Neural progenitor cell (in vitro differentiated cells): ENCODE measurements at regions not wholly inside any gene's neighbourhood (a gene's known extent, or its start where the extent isn't known, plus 50 kb on each side); places are given as distances from the start of the nearest gene placed in this dataset.

Source experiments
- DNase-seq: peaks from one replicate; pipeline ENCODE4 v3.0.0-alpha.2; 2016; ENCODE audit warnings: low spot score
- H2AFZ ChIP-seq: fragments of 200-600 bp; sonication (generic); replicated peaks from 2 replicates; pipeline ENCODE4 v1.6.1; 2016; ENCODE audit warnings: antibody characterized with exemption
- H3F3A ChIP-seq: fragments of 200-600 bp; sonication (generic); 2 replicates; pipeline ENCODE4 v1.6.1; 2016; ENCODE audit warnings: antibody characterized with exemption, low read depth
- H3K27ac ChIP-seq: fragments of 200-600 bp; sonication (generic); 2 replicates; pipeline ENCODE4 v1.5.1; 2016; ENCODE audit warnings: mild to moderate bottlenecking
- H3K27me3 ChIP-seq: fragments of 200-600 bp; sonication (generic); 2 replicates; pipeline ENCODE4 v1.6.1; 2016; ENCODE audit warnings: mild to moderate bottlenecking, moderate library complexity
- H3K36me3 ChIP-seq: fragments of 200-600 bp; sonication (generic); 2 replicates; pipeline ENCODE4 v1.5.1; 2016
- H3K4me1 ChIP-seq: fragments of 200-600 bp; sonication (generic); 2 replicates; pipeline ENCODE4 v1.6.1; 2016; ENCODE audit warnings: mixed run types
- H3K4me2 ChIP-seq: fragments of 200-600 bp; sonication (generic); 2 replicates; pipeline ENCODE4 v1.6.1; 2016
- H3K4me3 ChIP-seq: fragments of 200-600 bp; sonication (generic); 2 replicates; pipeline ENCODE4 v1.5.1; 2016
- H3K79me2 ChIP-seq: fragments of 200-600 bp; sonication (generic); 2 replicates; pipeline ENCODE4 v1.6.1; 2016; ENCODE audit warnings: low read depth
- H3K9ac ChIP-seq: fragments of 200-600 bp; sonication (generic); 2 replicates; pipeline ENCODE4 v1.6.1; 2016
- H3K9me3 ChIP-seq: fragments of 200-600 bp; sonication (generic); 2 replicates; pipeline ENCODE4 v1.5.1; 2016; ENCODE audit warnings: low read depth
- H4K20me1 ChIP-seq: fragments of 200-600 bp; sonication (generic); 2 replicates; pipeline ENCODE4 v1.6.1; 2016; ENCODE audit warnings: low read depth
- H3K27ac Mint-ChIP-seq: 3 replicates; pipeline ENCODE4 v1.8.0; 2021; ENCODE audit warnings: mixed read lengths
- H3K27me3 Mint-ChIP-seq: 2 replicates; pipeline ENCODE4 v1.8.0; 2022; ENCODE audit warnings: low read depth, mild to moderate bottlenecking, inconsistent platforms, moderate library complexity, mixed read lengths; ENCODE audit not compliant: insufficient read depth
- H3K36me3 Mint-ChIP-seq: 3 replicates; pipeline ENCODE4 v1.8.0; 2021; ENCODE audit warnings: mixed read lengths
- H3K4me1 Mint-ChIP-seq: 3 replicates; pipeline ENCODE4 v1.8.0; 2021; ENCODE audit warnings: mixed read lengths
- H3K4me3 Mint-ChIP-seq: 3 replicates; pipeline ENCODE4 v1.8.0; 2021; ENCODE audit warnings: mild to moderate bottlenecking, moderate library complexity, mixed read lengths
- H3K9me3 Mint-ChIP-seq: 3 replicates; pipeline ENCODE4 v1.8.0; 2020; ENCODE audit warnings: mixed read lengths
- CTCF ChIP-seq: fragments of 200-600 bp; sonication (generic); IDR thresholded peaks from 2 replicates; pipeline ENCODE4 v1.5.1; 2017; ENCODE audit warnings: antibody characterized with exemption, mild to moderate bottlenecking
- EZH2 ChIP-seq: fragments of 200-600 bp; sonication (generic); IDR thresholded peaks from 2 replicates; pipeline ENCODE4 v1.6.1; 2017; ENCODE audit warnings: antibody characterized with exemption, mild to moderate bottlenecking, moderate library complexity
- EZH2phosphoT487 ChIP-seq: fragments of 200-600 bp; sonication (generic); IDR thresholded peaks from 2 replicates; pipeline ENCODE4 v1.6.1; 2017; ENCODE audit warnings: antibody characterized with exemption

GRCh38 chr21:34243562-34243961, 120.2 kb upstream of the KCNE2 start:
- no peak overlapping the region for H3K4me3 Mint-ChIP-seq
- peak; percentile 27 for DNase-seq
- H3K36me3 Mint-ChIP-seq: peaks cover 6% of the 10 kb centered on the region
- H3K9me3 Mint-ChIP-seq: peaks cover 9% of the 10 kb centered on the region
- no peaks in the 10 kb centered on the region for H3K4me1 Mint-ChIP-seq
- Histone ChIP-seq H3K4me2 (no peak overlapping the region), H3K79me2 (no peaks in the 10 kb centered on the region), H3F3A (no peaks in the 10 kb centered on the region), H3K36me3 (no peaks in the 10 kb centered on the region), H2AFZ (no peak overlapping the region), H4K20me1 (no peaks in the 10 kb centered on the region), H3K27ac (no peak overlapping the region), H3K4me3 (no peak overlapping the region), H3K9ac (no peak overlapping the region), H3K27me3 (no peaks in the 10 kb centered on the region), H3K9me3 (no peaks in the 10 kb centered on the region), H3K4me1 (no peaks in the 10 kb centered on the region)
- TF ChIP-seq EZH2 (no peak), CTCF (peak; percentile 59)
- H3K27me3 Mint-ChIP-seq: peaks cover 3% of the 10 kb centered on the region
- H3K27ac Mint-ChIP-seq: no peak overlapping the region

- Histone ChIP-seq H3K4me3 (no peak overlapping the region), H3K36me3 (no peaks in the 10 kb centered on the region), H3K27ac (no peak overlapping the region), H3F3A (no peaks in the 10 kb centered on the region), H2AFZ (no peak overlapping the region), H3K79me2 (no peaks in the 10 kb centered on the region), H4K20me1 (no peaks in the 10 kb centered on the region), H3K9ac (no peak overlapping the region), H3K4me1 (no peaks in the 10 kb centered on the region), H3K9me3 (peaks cover 5% of the 10 kb centered on the region), H3K27me3 (no peaks in the 10 kb centered on the region), H3K4me2 (no peak overlapping the region)
- Mint-ChIP-seq H3K27ac (no peak overlapping the region), H3K36me3 (peaks cover 4% of the 10 kb centered on the region), H3K4me1 (no peaks in the 10 kb centered on the region), H3K27me3 (peaks cover 2% of the 10 kb centered on the region), H3K9me3 (peaks cover 50% of the 10 kb centered on the region), H3K4me3 (no peak overlapping the region)
- DNase-seq: no peak
- no peak for TF ChIP-seq EZH2phosphoT487
- TF ChIP-seq EZH2: no peak
- TF ChIP-seq CTCF: no peak
These were observed 111.1 kb upstream of the KCNE2 start for GRCh38 chr21:34252751-34253150.

- Histone ChIP-seq H3K79me2 (no peaks in the 10 kb centered on the region), H3K9me3 (peaks cover 5% of the 10 kb centered on the region), H3K9ac (no peak overlapping the region), H3K4me1 (no peaks in the 10 kb centered on the region), H3K27me3 (no peaks in the 10 kb centered on the region), H2AFZ (no peak overlapping the region), H3K27ac (no peak overlapping the region), H3F3A (no peaks in the 10 kb centered on the region), H3K4me2 (no peak overlapping the region), H3K36me3 (no peaks in the 10 kb centered on the region), H3K4me3 (no peak overlapping the region), H4K20me1 (no peaks in the 10 kb centered on the region)
- Mint-ChIP-seq H3K4me3 (no peak overlapping the region), H3K27me3 (peaks cover 2% of the 10 kb centered on the region), H3K27ac (no peak overlapping the region), H3K4me1 (no peaks in the 10 kb centered on the region), H3K36me3 (peaks cover 4% of the 10 kb centered on the region), H3K9me3 (peaks cover 43% of the 10 kb centered on the region)
- TF ChIP-seq EZH2: no peak
- no peak for TF ChIP-seq CTCF
- no peak for TF ChIP-seq EZH2phosphoT487
- no peak for DNase-seq
These were observed 108.7 kb upstream of the KCNE2 start for GRCh38 chr21:34255073-34255472.
